GM04503 (cell line): ENCODE measurements at regions not wholly inside any gene's neighbourhood (a gene's known extent, or its start where the extent isn't known, plus 50 kb on each side); places are given as distances from the start of the nearest gene placed in this dataset.

Source experiments
- DNase-seq: peaks from one replicate; pipeline ENCODE4 v3.0.0-alpha.2; 2012; ENCODE audit warnings: low read depth

GRCh38 chr1:186620566-186621350, 59.5 kb downstream of the PTGS2 start:
- DNase-seq: peak; percentile 95

GRCh38 chr1:186618401-186619170, 61.6 kb downstream of the PTGS2 start:
- DNase-seq: peak; percentile 33

GRCh38 chr1:186617926-186618325, 62.3 kb downstream of the PTGS2 start:
- DNase-seq: no peak

- DNase-seq: no peak
Observed at GRCh38 chr1:186616511-186616910, 63.7 kb downstream of the PTGS2 start.

GRCh38 chr1:186615332-186615731, 64.9 kb downstream of the PTGS2 start:
- DNase-seq: no peak

GRCh38 chr1:186611156-186611555, 69.1 kb downstream of the PTGS2 start:
- no peak for DNase-seq

GRCh38 chr1:186609183-186609582, 71.0 kb downstream of the PTGS2 start:
- no peak for DNase-seq

- no peak for DNase-seq
Observed at GRCh38 chr1:186605762-186606350, 74.4 kb downstream of the PTGS2 start.

- no peak for DNase-seq
Observed at GRCh38 chr1:186595969-186596368, 84.3 kb downstream of the PTGS2 start.

GRCh38 chr1:186578325-186579016, 101.8 kb downstream of the PTGS2 start:
- DNase-seq: no peak

GRCh38 chr1:186577633-186578032, 102.6 kb downstream of the PTGS2 start:
- DNase-seq: no peak

GRCh38 chr1:186577216-186577615, 103.0 kb downstream of the PTGS2 start:
- no peak for DNase-seq

GRCh38 chr1:186575348-186575747, 104.9 kb downstream of the PTGS2 start:
- peak; percentile 43 for DNase-seq

- DNase-seq: no peak
Observed at GRCh38 chr1:186574926-186575325, 105.3 kb downstream of the PTGS2 start.

- DNase-seq: no peak
Observed at GRCh38 chr1:186572509-186572908, 107.7 kb downstream of the PTGS2 start.

GRCh38 chr1:186571771-186572170, 108.5 kb downstream of the PTGS2 start:
- no peak for DNase-seq

GRCh38 chr1:186569856-186570255, 108.9 kb upstream of the PDC start:
- no peak for DNase-seq

- no peak for DNase-seq
Observed at GRCh38 chr1:186568221-186568620, 107.3 kb upstream of the PDC start.

- no peak for DNase-seq
Observed at GRCh38 chr1:186566140-186566855, 105.4 kb upstream of the PDC start.

GRCh38 chr1:186564582-186564981, 103.7 kb upstream of the PDC start:
- DNase-seq: no peak

- DNase-seq: no peak
Observed at GRCh38 chr1:186559601-186560116, 98.7 kb upstream of the PDC start.
